HG03558 (cell line): ENCODE measurements at regions not wholly inside any gene's neighbourhood (a gene's known extent, or its start where the extent isn't known, plus 50 kb on each side); places are given as distances from the start of the nearest gene placed in this dataset.
"Not testable (repeated sequence)": the region's sequence is repeated elsewhere in the genome, so short reads cannot be mapped to it uniquely, and the experiment has no call there.

ENCODE experiments used
- ATAC-seq: cut with Tn5 transposase; IDR thresholded peaks from one replicate; pipeline ENCODE4 v1.9.1; 2021; ENCODE audit warnings: moderate number of reproducible peaks; ENCODE audit not compliant: unreplicated experiment; ENCODE audit errors: extremely low read depth

DNA sequence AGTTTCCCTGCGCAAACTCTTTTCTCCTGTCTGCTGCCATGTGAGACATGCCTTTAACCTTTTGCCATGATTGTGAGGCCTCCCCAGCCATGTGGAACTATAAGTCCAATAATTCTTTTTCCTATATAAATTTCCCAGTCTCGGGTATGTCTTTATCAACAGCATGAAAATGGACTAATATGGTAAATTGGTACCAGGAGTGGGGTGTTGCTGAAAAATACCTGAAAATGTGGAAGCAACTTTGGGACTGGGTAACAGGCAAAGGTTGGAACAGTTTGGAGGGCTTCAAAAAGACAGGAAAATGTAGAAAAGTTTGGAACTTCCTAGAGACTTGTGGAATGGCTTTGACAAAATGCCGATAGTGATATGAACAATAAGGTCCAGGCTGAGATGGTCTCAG is 578.9 kb upstream of the CYLC2 start:
- ATAC-seq: not testable (repeated sequence)

GRCh38 chr9:102405218-102405867 is 589.8 kb upstream of the CYLC2 start:
- ATAC-seq: no peak

DNA sequence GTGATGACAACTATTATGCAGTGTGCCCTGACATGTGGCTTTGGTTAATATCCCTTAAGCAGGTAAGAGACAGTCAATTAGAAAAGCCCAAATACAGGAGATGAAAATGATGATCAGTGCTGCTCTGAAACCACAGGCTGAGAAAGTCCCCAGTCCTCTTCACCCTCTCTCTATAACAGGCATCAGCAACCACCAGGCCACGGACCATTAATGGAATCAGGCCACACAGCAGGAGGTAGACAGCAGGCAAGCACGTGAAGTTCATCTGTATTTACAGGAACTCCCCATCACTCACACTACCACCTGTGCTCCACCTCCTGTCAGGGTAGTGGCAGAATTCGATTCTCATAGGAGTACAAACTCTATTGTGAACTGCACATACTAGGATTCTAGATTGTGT is 591.6 kb upstream of the CYLC2 start:
- ATAC-seq: no peak

- ATAC-seq: no peak
These were observed 596.9 kb upstream of the CYLC2 start for GRCh38 chr9:102398205-102398604.

DNA sequence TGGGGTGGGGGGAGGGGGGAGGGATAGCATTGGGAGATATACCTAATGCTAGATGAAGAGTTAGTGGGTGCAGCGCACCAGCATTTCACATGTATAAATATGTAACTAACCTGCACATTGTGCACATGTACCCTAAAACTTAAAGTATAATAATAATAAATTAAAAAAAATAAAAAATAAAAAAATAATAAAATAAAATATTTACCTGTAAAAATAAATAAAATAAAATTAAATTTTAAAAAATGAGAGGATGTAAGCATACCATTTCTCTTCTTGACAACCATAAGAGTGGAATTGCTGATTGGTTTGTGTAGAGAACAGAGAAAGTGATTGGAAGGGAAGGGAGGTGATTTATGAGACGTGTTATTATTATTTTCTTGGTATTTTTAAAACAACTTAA is 609.5 kb upstream of the CYLC2 start:
- not testable (repeated sequence) for ATAC-seq

GRCh38 chr9:102362470-102363132 is 624.2 kb upstream of the GRIN3A start:
- ATAC-seq: no peak

DNA sequence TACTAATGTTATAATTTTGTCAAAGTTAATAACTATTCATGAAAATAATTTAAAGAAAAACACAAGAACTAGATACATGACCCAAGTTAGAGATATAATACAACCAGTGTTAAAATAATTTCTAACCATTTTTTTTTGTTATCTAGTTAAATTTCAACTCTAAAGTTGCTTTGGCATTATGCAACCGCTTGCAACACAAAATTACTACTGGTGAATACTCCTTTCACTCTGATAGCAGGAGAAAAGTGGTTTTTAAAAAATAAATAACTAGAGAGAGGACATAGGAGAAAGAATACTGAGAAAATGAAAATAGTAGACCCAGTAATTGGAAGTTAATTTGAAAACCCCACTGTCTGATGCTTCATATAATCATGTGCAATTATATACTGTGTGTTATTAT is 622.4 kb upstream of the GRIN3A start:
- ATAC-seq: no peak

GRCh38 chr9:102355982-102356381 is 617.5 kb upstream of the GRIN3A start:
- no peak for ATAC-seq

DNA sequence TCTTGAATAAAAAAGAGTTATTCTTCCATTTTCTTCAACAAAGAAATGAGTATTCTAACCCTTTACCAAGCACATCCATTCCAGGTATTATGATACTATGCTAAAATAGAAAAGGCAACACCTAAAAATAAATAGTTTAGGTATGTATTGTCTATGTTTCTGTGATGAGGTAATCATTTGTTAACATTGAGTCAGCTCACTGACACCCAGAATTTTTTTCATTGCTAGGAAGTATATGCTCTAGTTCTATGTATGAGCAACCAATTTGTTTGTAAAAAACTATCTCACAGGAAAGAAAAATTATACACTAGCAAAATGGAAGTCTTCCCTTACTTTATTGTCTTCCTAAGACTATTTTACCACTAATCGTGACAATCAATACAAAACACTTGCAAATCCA is 615.6 kb upstream of the GRIN3A start:
- ATAC-seq: no peak

- not testable (repeated sequence) for ATAC-seq
These were observed 599.0 kb upstream of the GRIN3A start for GRCh38 chr9:102337471-102337870.

- ATAC-seq: no peak
These were observed 570.9 kb upstream of the GRIN3A start for GRCh38 chr9:102309379-102309778.

DNA sequence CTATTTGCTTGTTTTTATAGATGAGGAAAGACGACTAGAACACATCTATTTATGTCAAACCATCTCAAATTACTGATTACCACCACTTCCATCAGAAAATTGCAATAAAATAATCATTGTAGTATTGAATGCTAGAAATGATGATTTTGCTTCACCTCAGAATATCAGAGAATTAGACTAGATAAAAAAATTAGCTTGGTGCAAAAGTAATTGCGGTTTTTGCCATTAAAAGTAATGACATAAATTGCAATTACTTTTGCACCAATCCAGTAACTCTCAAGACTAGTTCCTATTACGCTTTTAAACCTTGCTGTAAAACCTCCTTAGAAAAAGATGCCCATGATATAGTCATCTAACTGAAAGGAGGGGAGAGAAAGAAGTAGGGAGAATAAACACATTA is 556.7 kb upstream of the GRIN3A start:
- ATAC-seq: no peak

DNA sequence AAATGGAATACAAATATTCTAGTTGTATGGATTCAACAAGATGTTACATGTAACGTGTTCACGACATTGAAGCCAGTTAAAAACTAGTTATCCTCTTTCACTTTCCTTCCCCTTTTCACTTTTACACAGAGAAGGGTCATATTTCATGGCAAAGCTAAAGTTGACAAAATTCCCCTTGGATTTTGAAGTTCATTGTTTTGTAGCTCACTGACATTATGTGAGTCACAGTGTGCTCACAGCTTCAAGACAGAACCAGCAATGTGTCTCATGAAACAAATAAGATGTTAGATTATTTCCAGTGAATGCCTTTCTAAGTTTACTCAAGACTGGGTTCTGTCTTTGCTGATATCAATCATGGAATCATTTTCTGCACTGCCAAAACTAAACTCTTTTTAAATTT is 535.5 kb upstream of the GRIN3A start:
- no peak for ATAC-seq

GRCh38 chr9:102253099-102253498 is 514.7 kb upstream of the GRIN3A start:
- ATAC-seq: no peak

GRCh38 chr9:102244916-102245315 is 506.5 kb upstream of the GRIN3A start:
- ATAC-seq: no peak

DNA sequence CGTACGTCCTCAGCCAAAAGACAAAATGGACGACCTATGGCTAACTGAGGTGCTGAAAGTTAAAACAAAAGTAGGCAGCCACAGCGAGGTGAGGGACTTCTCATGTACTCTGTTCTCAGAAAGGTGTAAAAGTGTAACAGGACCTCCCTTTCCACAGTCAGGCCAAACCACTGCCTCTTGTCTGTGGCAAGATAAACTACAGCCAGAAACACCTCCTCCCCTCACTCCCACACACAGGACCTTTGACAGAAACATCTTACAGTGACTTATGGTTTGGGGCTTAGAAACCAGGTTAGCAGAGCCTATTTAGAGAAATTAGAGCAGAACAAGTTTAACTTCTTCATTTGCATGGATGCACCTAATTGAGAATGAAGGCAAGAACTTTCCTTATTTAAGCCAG is 499.1 kb upstream of the GRIN3A start:
- no peak for ATAC-seq

GRCh38 chr9:102237094-102237493 is 498.6 kb upstream of the GRIN3A start:
- no peak for ATAC-seq

DNA sequence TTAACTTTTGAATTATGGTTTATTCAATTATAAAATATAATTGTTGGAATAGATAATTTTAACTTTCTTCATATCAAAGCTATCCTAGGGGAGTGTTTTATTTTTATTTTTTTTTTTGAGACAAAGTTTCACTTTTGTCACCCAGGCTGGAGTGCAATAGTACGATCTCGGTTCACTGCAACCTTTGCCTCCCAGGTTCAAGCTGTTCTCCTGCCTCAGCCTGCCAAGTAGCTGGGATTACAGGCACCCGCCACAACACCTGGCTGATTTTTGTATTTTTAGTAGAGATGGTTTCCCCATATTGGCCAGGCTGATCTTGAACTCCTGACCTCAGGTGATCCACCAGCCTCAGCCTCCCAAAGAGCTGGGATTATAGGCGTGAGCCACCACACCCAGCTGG is 489.0 kb upstream of the GRIN3A start:
- not testable (repeated sequence) for ATAC-seq

DNA sequence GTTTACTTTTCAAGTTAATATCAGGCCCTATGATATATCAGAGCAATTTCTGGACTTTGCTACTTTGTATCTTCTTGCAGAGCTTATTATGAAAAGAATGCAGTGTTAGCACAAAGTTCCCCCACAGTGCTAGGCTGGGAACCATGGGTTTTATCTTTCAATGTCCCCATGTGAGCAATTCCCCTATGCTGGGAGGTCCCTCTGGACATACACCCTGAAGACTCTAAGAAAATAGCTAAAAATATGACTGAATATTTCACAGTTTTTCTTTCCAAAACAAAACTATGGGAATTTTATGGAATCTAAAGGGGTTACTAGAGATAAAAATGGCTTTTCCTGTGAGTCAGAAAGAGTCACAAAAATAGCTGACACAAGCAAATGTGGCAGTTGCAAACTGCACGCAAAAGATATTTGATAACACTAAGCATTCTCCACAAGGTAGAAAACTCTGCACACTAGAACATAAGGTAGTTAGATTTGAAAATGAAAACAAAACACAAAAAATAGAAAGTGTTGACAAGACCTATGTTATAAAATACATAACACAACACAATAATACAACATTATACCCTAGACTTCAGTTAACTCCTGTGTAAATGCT is 487.5 kb upstream of the GRIN3A start:
- no peak for ATAC-seq

- not testable (repeated sequence) for ATAC-seq
These were observed 485.1 kb upstream of the GRIN3A start for GRCh38 chr9:102223320-102224136.

- no peak for ATAC-seq
These were observed 470.7 kb upstream of the GRIN3A start for GRCh38 chr9:102209176-102209575.
